Liver (tissue), 8 donors: ENCODE measurements at regions not wholly inside any gene's neighbourhood (a gene's known extent, or its start where the extent isn't known, plus 50 kb on each side); places are given as distances from the start of the nearest gene placed in this dataset.

Experiments
- DNase-seq: peaks from one replicate; pipeline ENCODE4 v3.0.0-alpha.2; 2017; ENCODE audit warnings: low spot score
- H3K27ac ChIP-seq, 2 donors: one replicate each; pipeline ENCODE4 v1.7.0; 2013; ENCODE audit warnings: inconsistent platforms in 2 of 2, low read length in 2 of 2, control low read depth in 1 of 2, low read depth in 1 of 2, mild to moderate bottlenecking in 1 of 2
- H3K27me3 ChIP-seq, 4 donors: one replicate each; pipeline versions ENCODE4 v1.6.1 to v1.7.0; 2013; ENCODE audit warnings: low read length in 3 of 4, inconsistent platforms in 1 of 4, mild to moderate bottlenecking in 1 of 4, moderate library complexity in 1 of 4; ENCODE audit not compliant: control insufficient read depth in 4 of 4, insufficient read depth in 4 of 4
- H3K36me3 ChIP-seq, 4 donors: one replicate each; pipeline versions ENCODE4 v1.6.1 to v1.7.0; 2013; ENCODE audit warnings: low read length in 3 of 4, mild to moderate bottlenecking in 3 of 4, low read depth in 1 of 4, moderate library complexity in 1 of 4; ENCODE audit not compliant: control insufficient read depth in 4 of 4, insufficient read depth in 3 of 4
- H3K4me1 ChIP-seq, 4 donors: one replicate each; pipeline versions ENCODE4 v1.6.1 to v1.7.0; 2013; ENCODE audit warnings: low read length in 3 of 4, mild to moderate bottlenecking in 3 of 4, moderate library complexity in 1 of 4; ENCODE audit not compliant: control insufficient read depth in 4 of 4, insufficient read depth in 4 of 4
- H3K4me3 ChIP-seq, 3 donors: one replicate each; pipeline versions ENCODE4 v1.6.1 to v1.7.0; 2013; ENCODE audit warnings: low read length in 3 of 3, control low read depth in 1 of 3, low read depth in 1 of 3, mild to moderate bottlenecking in 1 of 3
- H3K9ac ChIP-seq, 2 donors: one replicate each; pipeline ENCODE4 v1.7.0; 2013; ENCODE audit warnings: low read length in 2 of 2, mild to moderate bottlenecking in 2 of 2, moderate library complexity in 2 of 2, control low read depth in 1 of 2, low read depth in 1 of 2
- H3K9me3 ChIP-seq, 4 donors: one replicate each; pipeline versions ENCODE4 v1.6.1 to v1.7.0; 2013; ENCODE audit warnings: low read length in 3 of 4; ENCODE audit not compliant: control insufficient read depth in 4 of 4
- CTCF ChIP-seq: fragments of 150-350 bp; IDR thresholded peaks from 2 replicates; pipeline ENCODE4 v1.5.1; 2017; ENCODE audit warnings: improper control_type of control experiment, low read depth, low read length; ENCODE audit not compliant: missing input control
- EGR1 ChIP-seq, 2 donors: IDR thresholded peaks; 2 replicates each; pipeline ENCODE4 v1.6.1; 2016 to 2018; ENCODE audit warnings: antibody characterized with exemption in 2 of 2, low read depth in 2 of 2
- FOXA1 ChIP-seq: IDR thresholded peaks from 2 replicates; pipeline ENCODE4 v1.6.1; 2016; ENCODE audit warnings: antibody characterized with exemption
- FOXA2 ChIP-seq: IDR thresholded peaks from 2 replicates; pipeline ENCODE4 v1.6.1; 2016; ENCODE audit warnings: antibody characterized with exemption
- GABPA ChIP-seq, 2 donors: IDR thresholded peaks in 1 of 2; conservative IDR thresholded peaks in 1 of 2; 2 replicates each; pipeline ENCODE4 v1.6.1; 2016; ENCODE audit warnings: antibody characterized with exemption in 2 of 2, mild to moderate bottlenecking in 1 of 2, moderate library complexity in 1 of 2
- HNF4A ChIP-seq, 2 donors: conservative IDR thresholded peaks; 2 replicates each; pipeline ENCODE4 v1.6.1; 2016; ENCODE audit warnings: antibody characterized with exemption in 2 of 2, mild to moderate bottlenecking in 2 of 2
- HNF4G ChIP-seq: IDR thresholded peaks from 2 replicates; pipeline ENCODE4 v1.6.1; 2016; ENCODE audit warnings: antibody characterized with exemption
- JUND ChIP-seq, 2 donors: IDR thresholded peaks; 2 replicates each; pipeline ENCODE4 v1.6.1; 2016; ENCODE audit warnings: antibody characterized with exemption in 2 of 2
- MAX ChIP-seq: IDR thresholded peaks from 2 replicates; pipeline ENCODE4 v1.6.1; 2016; ENCODE audit warnings: antibody characterized with exemption
- NR2F2 ChIP-seq: IDR thresholded peaks from 2 replicates; pipeline ENCODE4 v1.6.1; 2016; ENCODE audit warnings: antibody characterized with exemption
- RAD21 ChIP-seq, 2 donors: IDR thresholded peaks; 2 replicates each; pipeline ENCODE4 v1.6.1; 2016; ENCODE audit warnings: antibody characterized with exemption in 2 of 2, mild to moderate bottlenecking in 2 of 2
- REST ChIP-seq: IDR thresholded peaks from 2 replicates; pipeline ENCODE4 v1.6.1; 2016; ENCODE audit warnings: antibody characterized with exemption, mild to moderate bottlenecking
- RXRA ChIP-seq, 2 donors: IDR thresholded peaks; 2 replicates each; pipeline ENCODE4 v1.6.1; 2017 to 2018; ENCODE audit warnings: antibody characterized with exemption in 2 of 2, mild to moderate bottlenecking in 1 of 2
- SP1 ChIP-seq: IDR thresholded peaks from 2 replicates; pipeline ENCODE4 v1.6.1; 2018; ENCODE audit warnings: antibody characterized with exemption, mild to moderate bottlenecking
- TAF1 ChIP-seq: conservative IDR thresholded peaks from 2 replicates; pipeline ENCODE4 v1.6.1; 2016; ENCODE audit warnings: antibody characterized with exemption, mild to moderate bottlenecking
- YY1 ChIP-seq: IDR thresholded peaks from 2 replicates; pipeline ENCODE4 v1.6.1; 2016; ENCODE audit warnings: antibody characterized with exemption, mild to moderate bottlenecking
- WGBS: extraction: QIAGEN DNeasy Blood & Tissue Kit; methylation state at CpG from one replicate; pipeline ENCODE4 v1.1.7; 2013; 5-methylcytosine and 5-hydroxymethylcytosine counted together
- TF ChIP-seq, protein P1 (sequence below): IDR thresholded peaks from 2 replicates; pipeline ENCODE4 v1.6.1; 2016; ENCODE audit warnings: antibody characterized with exemption
- TF ChIP-seq, protein P2 (sequence below): IDR thresholded peaks from 2 replicates; pipeline ENCODE4 v1.6.1; 2016; ENCODE audit warnings: antibody characterized with exemption
- donor health status: healthy.
- donor health status: healthy.
- donor health status: healthy.
- donor health status: healthy.
- donor health status: healthy.

DNA sequence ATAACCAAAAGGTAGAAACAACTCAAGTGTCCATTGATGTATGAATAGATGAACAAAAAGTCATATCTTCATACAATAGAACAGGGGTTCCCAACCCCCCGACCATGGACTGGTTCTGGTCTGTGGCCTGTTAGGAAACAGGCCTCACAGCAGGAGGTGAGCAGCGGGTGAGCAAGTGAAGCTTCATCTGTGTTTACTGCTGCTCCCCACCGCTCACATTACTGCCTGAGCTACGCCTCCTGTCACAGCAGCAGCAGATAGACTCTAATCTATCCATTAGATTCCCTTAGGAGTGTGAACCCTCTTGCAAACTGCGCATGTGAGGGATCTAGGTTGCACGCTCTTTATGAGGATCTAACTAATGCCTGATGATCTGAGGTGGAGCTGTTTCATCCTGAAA, 478.0 kb downstream of the BRINP1 start:
- no peak for TF ChIP-seq JUND (IDR thresholded peaks at IDR 0.05)
- no peak for TF ChIP-seq MAX
- no peak for TF ChIP-seq FOXA2
- no peaks in the 10 kb centered on the region for H3K4me1 ChIP-seq
- H3K36me3 ChIP-seq, result no peaks in the 10 kb centered on the region
- WGBS, result 51% methylated on average over 6 of the region's 6 CpGs
- DNase-seq, result no peak
- no peaks in the 10 kb centered on the region for H3K9me3 ChIP-seq
- no peak overlapping the region for H3K4me3 ChIP-seq
- no peak overlapping the region for H3K27ac ChIP-seq
- peaks cover 0 to 2% (median 0%) of the 10 kb centered on the region in 4 donors for H3K27me3 ChIP-seq
- H3K9ac ChIP-seq, result no peak overlapping the region

DNA sequence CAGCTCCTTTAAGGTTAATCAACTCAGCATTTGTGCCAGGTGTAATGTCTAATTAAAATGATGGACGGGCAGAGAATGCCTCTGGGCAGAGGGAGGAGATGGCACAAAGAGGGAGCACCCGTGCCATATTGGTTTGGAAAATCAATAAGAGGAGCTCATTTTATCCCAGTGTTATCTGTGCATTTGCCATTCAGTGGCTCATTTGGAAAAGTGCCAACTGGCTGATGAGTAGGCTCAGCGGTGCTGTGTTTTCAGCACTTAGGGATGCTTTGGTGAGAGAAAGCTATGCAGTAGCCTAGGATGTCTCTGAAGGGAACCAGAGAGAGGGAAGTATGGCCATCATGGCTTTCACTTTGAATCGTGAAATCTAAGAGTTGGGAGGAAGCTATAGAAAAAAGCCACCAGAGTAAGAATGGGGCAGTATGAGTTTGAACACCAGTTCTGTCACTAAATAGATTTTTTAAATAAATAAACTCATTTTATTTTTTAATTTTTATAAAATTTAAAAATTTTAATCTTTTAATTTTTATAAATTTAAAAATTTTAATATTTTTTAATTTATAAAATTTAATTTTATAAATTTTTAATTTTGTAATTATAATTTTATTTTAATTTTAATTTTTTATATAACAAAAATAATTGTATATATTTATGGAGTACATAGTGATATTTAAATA, 472.8 kb downstream of the BRINP1 start:
- Histone ChIP-seq H3K4me3 (no peak overlapping the region), H3K27ac (no peak overlapping the region), H3K4me1 (no peaks in the 10 kb centered on the region), H3K36me3 (no peaks in the 10 kb centered on the region), H3K27me3 (peaks cover 0 to 2% (median 0%) of the 10 kb centered on the region in 4 donors), H3K9ac (no peak overlapping the region), H3K9me3 (peaks cover 0 to 2% (median 0%) of the 10 kb centered on the region in 4 donors)
- TF ChIP-seq JUND (IDR thresholded peaks at IDR 0.05), result no peak
- no peak for TF ChIP-seq FOXA1
- no peak for DNase-seq
- 85% methylated on average over 4 of the region's 4 CpGs for WGBS

DNA sequence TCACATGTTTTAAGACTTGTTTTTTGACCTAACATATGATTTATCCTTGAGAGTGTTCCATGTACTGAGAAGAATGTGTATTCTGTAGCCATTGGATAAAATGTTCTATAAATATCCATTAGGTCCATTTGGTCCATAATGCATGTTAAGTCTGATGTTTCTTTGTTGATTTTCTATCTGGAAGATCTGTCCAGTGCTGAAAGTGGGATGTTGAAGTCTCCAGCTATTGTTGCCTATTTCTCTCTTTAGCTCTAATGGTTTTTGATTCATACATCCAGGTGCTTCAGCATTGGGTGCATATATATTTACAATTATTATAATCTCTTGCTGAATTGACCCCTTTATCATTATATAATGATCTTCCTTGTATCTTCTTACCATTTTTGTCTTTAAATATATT, 451.1 kb downstream of the BRINP1 start:
- Histone ChIP-seq H3K9me3 (peaks cover 2 to 8% (median 4%) of the 10 kb centered on the region in 4 donors), H3K4me1 (no peaks in the 10 kb centered on the region), H3K9ac (no peak overlapping the region), H3K36me3 (no peaks in the 10 kb centered on the region), H3K4me3 (no peak overlapping the region), H3K27ac (no peak overlapping the region), H3K27me3 (no peaks in the 10 kb centered on the region)
- no peak for TF ChIP-seq NR2F2
- no peak for TF ChIP-seq FOXA2
- TF ChIP-seq JUND (IDR thresholded peaks at IDR 0.05), result no peak
- no peak for TF ChIP-seq HNF4G
- TF ChIP-seq EGR1 (IDR thresholded peaks at IDR 0.05; ENCODE audit: low read depth in 2 of 2), result no peak
- no peak for TF ChIP-seq CTCF
- no peak for TF ChIP-seq HNF4A (conservative IDR thresholded peaks at IDR 0.05)
- no peak for TF ChIP-seq FOXA1
- TF ChIP-seq YY1, result no peak
- TF ChIP-seq, protein P1, sequence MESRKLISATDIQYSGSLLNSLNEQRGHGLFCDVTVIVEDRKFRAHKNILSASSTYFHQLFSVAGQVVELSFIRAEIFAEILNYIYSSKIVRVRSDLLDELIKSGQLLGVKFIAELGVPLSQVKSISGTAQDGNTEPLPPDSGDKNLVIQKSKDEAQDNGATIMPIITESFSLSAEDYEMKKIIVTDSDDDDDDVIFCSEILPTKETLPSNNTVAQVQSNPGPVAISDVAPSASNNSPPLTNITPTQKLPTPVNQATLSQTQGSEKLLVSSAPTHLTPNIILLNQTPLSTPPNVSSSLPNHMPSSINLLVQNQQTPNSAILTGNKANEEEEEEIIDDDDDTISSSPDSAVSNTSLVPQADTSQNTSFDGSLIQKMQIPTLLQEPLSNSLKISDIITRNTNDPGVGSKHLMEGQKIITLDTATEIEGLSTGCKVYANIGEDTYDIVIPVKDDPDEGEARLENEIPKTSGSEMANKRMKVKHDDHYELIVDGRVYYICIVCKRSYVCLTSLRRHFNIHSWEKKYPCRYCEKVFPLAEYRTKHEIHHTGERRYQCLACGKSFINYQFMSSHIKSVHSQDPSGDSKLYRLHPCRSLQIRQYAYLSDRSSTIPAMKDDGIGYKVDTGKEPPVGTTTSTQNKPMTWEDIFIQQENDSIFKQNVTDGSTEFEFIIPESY, result no peak
- no peak for TF ChIP-seq SP1
- no peak for TF ChIP-seq RXRA (IDR thresholded peaks at IDR 0.05)
- TF ChIP-seq, protein P2, sequence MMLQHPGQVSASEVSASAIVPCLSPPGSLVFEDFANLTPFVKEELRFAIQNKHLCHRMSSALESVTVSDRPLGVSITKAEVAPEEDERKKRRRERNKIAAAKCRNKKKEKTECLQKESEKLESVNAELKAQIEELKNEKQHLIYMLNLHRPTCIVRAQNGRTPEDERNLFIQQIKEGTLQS, result no peak
- TF ChIP-seq TAF1, result no peak
- TF ChIP-seq MAX, result no peak
- no peak for TF ChIP-seq GABPA (IDR thresholded peaks at IDR 0.05 in 1 of 2, conservative IDR thresholded peaks at IDR 0.05 in 1 of 2)
- no peak for TF ChIP-seq REST
- TF ChIP-seq RAD21 (IDR thresholded peaks at IDR 0.05), result no peak
- DNase-seq, result no peak
